Stimulated activated CD8-positive, alpha-beta memory T cell treated with anti-CD3 and anti-CD28 coated beads, Interleukin-12 subunit alpha, Interleukin-12 subunit beta, amount 100 ng/mL, for 4 hours (primary cell): ENCODE measurements at regions not wholly inside any gene's neighbourhood (a gene's known extent, or its start where the extent isn't known, plus 50 kb on each side); places are given as distances from the start of the nearest gene placed in this dataset.
A peak's percentile ranks its signal among the peaks of the same experiment; 100 is the strongest.

ENCODE experiments used
- DNase-seq: peaks from one replicate; pipeline ENCODE4 v3.0.0-alpha.2; 2020; ENCODE audit warnings: low read depth

- DNase-seq: no peak
Observed at GRCh38 chr9:89554307-89555035, 50.3 kb upstream of the GADD45G start.

- DNase-seq: no peak
Observed at GRCh38 chr9:89553451-89554010, 51.3 kb upstream of the GADD45G start.

DNA sequence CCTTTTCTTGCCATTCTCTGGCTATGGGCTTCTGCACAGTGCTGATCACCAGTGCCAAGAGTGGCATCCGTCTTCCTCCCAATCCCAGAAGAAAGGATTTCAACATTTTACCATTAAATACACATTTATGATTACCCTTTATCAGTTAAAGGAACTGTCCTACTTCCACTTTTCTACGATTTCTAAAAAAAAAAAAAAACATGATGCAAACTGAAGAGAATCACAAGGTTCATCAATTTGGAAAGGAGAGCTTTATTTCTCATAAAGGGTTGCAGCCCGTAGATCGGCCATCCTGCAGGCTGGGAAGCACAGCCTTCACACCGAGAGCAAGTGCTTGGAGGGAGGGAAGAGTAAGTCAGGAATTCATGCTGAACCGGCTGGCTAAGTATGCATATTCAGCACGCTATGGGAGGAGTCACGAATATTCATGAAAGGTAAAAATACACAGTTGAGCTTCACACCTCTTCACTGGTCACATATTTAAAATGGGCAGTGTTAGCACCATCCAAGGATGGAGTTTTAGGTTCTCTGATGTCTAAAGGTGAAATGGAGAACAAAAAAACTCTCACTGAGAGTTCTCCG, 52.5 kb upstream of the SEMA4D start:
- no peak for DNase-seq

DNA sequence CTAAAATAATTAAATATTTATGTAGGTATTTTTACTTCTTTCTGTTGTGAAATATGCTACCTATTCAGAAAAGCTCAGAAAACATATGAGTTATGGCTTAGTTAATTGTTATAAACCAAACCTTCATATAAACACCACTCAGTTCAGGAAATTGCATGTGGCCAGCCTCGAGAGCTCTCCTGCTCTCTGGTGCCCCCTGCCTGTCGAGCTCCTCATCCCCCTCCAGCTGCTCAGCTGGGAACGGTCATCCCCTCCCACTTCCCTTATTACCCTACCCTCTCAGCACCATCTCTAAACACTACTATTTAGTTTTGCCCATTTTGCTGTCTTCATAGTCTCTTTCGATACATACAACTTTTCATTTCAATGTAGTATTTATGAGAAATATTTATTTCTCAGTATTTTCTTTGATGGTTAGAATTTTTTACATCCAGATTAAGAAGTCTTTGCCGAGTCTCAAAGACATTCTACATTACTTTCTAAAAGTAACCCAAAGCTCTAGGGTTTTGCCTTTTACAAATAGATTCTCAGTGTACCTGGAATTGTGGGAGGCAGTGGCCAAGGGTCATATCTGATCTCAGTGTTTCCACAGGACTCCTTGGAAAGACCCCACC, 51.2 kb upstream of the SEMA4D start:
- DNase-seq: peak; percentile 67

DNA sequence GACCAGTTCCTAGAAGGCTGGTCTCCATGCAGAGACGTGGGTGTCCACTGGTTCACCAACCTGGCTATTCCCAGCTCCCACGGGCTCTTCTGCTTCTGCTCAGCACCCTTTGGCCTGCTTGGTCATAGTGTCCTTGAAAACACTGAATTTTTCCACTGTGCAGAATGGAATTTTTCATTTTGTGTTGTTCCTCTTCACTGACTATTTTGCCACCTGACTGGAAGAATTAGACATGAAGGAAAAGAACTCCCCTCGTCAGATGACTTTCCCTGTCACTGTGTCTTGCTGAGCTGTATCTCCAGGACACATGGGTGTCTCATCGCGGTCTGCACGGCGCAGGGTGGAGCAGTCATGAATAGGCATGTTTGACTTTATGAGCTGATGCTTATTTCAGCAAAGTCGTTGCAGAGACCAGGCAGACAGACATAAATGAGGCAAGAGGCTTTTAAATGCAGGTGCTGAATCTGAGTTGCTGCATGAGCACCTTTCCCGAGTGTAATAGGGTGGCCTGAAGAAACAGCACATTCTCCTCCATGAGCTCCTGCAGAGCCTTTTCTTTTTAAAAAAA, 50.2 kb upstream of the SEMA4D start:
- no peak for DNase-seq
